Stimulated activated CD4-positive, alpha-beta T cell treated with anti-CD3 and anti-CD28 coated beads, Interleukin-12 subunit alpha, Interleukin-12 subunit beta, amount 100 ng/mL, for 24 hours (primary cell): ENCODE measurements at regions not wholly inside any gene's neighbourhood (a gene's known extent, or its start where the extent isn't known, plus 50 kb on each side); places are given as distances from the start of the nearest gene placed in this dataset.

Experiments
- DNase-seq, 2 experiments: peaks; one replicate each; pipeline ENCODE4 v3.0.0-alpha.2; 2020; ENCODE audit warnings: low read depth in 2 of 2

DNA sequence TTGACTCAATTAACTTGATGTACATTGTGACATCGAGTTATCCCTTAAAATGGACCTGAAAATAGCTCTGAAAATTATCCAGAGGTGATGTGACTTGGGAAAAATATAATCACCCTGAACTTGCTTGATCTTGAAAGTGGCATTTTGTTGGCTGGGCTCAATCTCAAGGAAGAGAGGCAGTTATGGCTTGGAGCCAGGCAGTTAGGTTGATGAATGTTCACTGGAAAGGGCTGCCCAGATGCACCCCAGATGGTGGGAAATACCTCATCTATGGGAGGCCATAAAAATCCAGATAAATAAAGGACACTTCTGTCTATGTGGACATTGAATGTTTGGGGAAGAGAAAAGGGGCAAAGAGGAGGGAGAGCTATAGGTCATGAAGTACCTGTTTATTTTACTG lies 55.7 kb upstream of the OR5AN1 start:
- no peak for DNase-seq

DNA sequence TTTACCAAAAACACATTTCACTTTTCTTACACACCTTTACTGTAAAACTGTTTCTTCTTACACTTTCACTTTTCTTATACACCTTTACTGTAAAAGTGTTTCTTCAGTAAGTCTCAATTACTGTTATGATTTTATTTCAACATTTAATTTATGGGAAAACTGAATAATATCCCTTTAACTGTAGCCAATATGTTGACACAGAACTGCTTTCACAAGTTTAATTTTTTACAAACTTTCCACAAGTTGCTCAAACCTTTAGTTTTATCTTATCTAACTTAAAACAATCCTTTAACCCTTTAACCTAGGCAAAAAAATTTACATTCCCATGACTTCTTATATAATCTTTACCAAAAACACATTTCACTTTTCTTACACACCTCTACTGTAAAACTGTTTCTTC lies 63.3 kb upstream of the OR5AN1 start:
- DNase-seq, result no peak

GRCh38 chr11:59292611-59293010 lies 66.1 kb upstream of the OR5AN1 start:
- no peak for DNase-seq

GRCh38 chr11:59291228-59291627 lies 67.5 kb upstream of the OR5AN1 start:
- no peak for DNase-seq

DNA sequence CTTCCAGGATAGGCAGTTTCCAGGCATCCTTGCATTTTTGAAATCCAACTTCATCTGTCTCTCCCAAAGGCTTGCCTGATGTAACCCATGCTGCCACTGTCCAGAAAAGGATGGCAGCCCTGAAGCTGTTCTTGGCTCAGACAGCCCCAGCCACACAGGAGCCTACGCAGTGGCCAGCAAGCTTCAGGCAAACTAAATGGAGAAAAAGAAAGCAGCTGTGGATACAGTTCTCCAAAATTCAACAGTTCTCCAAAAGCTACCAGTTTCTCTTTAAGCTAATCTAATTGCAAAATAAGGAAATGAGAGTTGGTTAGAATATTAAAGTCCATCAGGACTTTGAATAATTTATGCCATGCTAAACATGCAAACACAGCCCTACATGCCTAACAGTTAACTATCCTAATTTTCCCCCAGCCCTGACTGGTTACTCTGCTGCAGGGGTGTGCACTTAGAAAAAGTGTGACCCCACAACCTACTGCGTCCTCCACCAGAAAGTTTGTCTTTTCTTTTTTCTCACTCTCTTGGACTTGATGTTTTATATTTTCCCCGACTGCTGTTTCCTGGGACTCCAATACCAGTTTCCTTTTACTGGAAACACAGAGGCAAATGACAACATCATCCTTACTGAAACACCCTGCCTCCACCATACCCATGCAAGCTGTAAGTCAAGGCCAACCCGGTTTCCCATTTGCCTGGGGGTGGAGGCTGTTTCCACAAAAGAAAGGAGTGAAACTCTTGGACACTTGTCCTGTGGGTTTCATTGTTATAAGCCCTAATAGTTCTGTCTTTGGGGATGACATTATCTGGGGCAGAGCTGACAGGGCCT lies 69.1 kb upstream of the OR5AN1 start:
- no peak for DNase-seq

GRCh38 chr11:59285716-59286260 lies 72.9 kb upstream of the OR5AN1 start:
- no peak for DNase-seq

DNA sequence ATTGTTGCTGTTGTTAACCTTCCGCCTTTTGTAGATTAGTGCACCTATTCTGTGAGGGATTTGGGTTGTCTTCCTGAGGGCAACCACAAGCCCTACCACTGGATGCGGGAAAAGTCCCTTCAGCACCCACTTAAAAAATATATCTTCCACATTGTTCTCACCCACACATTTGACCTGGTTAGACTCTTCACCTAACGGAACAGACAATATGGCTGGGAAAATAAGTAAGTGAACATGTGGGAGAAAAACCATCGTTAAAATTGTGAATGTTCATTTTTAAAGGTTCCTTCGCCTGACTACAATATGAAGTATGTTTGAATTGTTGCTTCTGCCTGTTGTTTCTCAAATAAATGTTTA lies 72.0 kb upstream of the MPEG1 start:
- DNase-seq, result no peak

DNA sequence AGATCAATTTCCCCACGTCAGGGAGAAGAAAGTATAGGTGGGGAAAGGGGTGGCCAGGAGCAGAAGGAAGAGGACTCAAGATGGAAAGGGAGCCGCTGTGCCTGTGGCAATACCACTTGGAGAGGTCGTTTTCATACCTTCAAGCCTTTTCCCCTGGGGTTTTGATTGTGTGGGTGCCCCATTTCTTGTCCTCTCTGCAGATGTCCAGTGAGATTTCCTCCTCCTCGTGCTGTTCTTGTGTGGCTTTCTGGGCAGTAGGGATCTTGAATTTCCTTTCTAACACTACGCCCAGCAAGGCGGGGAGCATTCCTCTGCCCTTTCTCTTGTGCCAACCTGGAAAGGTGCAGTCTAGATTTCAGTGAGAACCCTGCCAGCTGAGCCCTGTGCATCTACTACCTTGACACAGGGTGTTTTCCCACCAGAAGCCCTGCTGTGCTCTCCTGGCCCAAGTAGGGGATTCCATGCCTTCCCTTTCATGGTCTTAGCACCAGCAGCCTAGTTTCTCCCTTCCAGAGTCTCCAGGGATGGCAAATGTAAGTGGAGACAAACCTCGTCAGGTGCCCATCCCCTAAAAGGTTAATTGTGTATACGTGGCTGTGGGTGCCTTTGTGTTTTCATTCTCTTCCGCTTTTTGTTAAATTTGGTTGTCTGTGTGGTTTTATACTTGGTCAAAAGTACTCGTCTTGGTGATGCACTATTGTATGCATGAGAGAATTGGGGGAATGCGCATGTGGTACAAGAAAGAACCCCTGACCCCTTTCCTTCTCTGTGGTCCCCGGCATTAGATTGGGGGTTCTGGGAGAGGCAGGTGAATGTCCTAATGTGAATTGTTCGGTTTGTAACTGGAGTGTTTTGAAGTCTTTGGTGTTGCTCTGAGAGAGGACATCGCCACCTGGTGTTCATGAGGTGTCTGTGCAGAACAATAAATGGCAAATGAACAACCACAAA lies 71.4 kb upstream of the MPEG1 start:
- peak; percentile 16 to 17 for DNase-seq

DNA sequence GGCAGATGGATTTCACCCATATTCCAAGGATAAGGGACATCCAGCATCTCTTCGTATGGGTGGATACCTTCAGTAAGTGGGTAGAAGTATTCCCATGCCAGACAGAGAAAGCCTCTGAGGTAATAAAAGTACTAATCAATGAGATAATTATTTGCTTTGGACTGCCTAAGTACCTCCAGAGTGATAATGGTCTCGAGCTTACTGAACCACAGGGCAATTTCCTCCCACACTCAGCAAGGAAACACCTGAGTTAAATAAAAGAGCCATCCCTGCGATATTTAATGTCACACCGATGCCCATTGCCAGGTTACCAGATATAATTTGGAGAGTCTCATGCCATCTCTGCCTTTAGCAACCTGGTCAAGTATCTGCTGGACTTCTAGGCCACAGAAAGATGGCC lies 70.6 kb upstream of the MPEG1 start:
- no peak for DNase-seq

GRCh38 chr11:59281177-59281576 lies 68.5 kb upstream of the MPEG1 start:
- no peak for DNase-seq

DNA sequence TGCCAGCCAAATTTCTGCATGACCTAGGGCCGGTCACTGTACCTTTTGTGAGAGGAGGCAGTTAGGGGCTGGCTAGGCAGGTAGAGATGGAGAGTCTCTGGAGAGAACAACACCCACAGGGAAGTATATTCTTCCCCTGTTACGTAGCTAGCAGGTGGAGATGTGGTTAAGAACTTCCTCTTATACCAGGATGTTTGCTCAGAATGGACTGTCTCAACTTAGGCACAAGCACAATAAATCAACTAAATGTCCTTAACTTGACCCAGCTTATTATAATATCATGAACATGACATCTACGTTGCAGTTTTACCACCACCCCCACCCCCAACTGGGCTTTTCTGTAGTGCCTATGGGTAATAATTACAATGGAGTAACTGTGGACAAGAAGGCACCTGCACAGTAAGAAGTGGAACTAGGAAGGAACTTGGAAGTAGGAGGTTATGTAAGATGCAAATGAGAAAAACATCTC lies 60.7 kb upstream of the MPEG1 start:
- no peak for DNase-seq

GRCh38 chr11:59272771-59273372 lies 60.1 kb upstream of the MPEG1 start:
- no peak for DNase-seq

- DNase-seq, result no peak
Measured at GRCh38 chr11:59271811-59272327, 59.1 kb upstream of the MPEG1 start.

GRCh38 chr11:59271247-59271755 lies 58.6 kb upstream of the MPEG1 start:
- DNase-seq, result no peak

DNA sequence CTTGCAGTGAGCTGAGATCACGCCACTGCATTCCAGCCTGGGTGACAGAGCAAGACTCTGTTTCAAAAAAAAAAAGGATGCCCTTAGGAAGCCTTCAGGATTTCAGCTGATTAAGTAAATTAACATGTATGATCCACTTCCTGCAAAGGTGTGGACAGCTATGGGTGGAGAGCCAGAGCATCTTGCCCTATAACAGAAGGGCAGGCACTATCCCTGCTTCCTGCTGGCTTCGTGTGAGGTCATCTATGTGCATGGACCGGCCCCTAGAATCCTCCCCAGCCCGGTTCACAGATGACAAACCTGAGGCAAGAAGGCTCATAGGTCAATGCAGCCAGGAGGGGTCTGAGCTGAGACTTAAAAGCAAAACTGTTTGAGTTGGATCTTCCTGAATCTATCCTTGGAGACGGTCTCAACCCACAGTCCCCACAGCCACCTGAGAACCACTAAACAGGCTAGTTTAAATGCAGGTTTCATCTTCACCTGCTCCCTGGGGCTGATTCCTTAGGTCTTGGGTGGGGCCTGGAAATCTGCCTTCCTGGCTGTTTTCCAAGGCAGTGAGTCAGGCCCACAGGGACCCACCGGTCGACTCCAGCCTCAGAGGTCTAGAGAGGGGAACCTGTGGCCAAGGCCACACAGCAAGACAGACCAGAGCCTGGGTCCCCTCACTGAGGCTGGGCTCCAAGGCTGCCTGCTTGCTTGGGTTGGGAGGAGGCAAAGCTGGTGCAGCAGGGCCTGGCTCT lies 55.2 kb upstream of the MPEG1 start:
- no peak for DNase-seq

DNA sequence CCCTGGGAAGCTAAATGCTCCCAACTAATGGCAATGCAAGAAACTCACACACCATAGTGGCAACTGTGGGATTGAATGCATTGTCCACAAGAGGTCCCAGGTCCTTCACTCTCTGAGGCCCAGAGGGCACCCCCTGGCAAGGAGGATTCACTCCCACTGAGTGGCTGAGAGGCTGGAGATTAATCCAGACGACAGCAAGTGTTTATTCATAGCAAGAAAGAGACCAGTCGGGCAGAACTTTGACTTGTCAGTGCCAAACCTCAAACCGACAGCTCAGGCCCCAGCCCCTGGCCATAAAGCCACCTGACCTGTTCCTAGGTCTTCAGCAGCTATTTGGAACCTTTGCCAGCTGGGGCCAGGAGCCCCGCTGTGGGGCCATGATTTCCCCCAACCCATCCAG lies 54.5 kb upstream of the MPEG1 start:
- no peak for DNase-seq

DNA sequence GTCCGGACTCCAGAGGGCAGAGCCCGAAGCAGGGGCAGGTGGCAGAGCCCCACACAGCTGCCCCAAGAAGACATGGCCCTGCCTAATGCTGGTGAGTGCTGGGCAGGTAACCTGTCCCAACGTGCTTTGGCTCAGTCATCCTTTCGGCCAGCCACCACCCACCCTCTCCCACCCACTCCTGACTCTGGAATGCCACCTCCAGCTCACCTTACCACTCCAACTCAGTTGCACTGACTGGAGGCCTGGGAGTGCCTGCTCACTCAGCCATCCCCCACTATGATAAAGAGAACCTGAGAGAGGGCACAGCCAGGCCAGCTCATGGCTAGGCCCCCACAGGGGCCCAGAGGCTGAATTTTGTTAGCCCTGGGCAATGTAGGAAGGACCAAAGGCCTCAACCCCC lies 53.8 kb upstream of the MPEG1 start:
- no peak for DNase-seq

DNA sequence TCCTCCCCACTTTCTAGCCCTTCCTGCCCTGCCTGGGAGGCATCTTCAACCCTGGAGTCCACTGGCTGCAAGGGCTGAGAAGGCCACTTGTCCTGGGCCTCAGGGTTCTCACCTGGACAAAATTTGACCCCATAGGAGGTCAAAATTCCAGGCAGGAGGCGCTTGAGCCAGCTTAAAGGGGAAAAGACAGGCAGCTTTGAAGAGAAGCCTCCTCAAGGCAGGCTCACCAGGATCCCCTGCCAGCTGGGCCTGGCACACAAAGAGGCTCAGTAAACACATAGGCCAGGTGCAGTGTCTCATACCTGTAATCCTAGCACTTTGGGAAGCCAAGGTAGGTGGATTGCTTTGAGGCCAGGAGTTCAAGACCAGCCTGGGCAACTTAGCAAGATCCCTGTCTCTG lies 53.0 kb upstream of the MPEG1 start:
- DNase-seq, result no peak

DNA sequence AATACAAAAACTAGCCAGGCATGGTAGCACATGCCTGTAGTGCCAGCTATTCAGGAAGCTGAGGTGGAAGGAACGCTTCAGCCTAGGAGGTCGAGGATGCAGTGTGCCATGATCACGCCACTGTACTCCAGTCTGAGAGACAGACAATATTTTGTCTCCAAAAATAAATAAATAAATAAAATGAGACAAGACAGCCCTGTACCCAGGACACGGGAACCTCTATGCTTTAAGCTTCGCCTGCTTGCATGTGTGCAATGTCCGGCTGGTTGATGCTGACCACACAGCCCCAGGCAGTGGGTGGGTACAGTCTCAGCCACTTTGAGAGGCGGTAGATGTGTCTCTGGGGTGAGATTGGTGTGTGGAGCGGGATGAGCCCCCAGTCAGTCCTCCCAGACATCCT lies 52.0 kb upstream of the MPEG1 start:
- DNase-seq, result no peak

GRCh38 chr11:59263225-59263894 lies 50.6 kb upstream of the MPEG1 start:
- no peak for DNase-seq
